Retinal pigment epithelial cell (primary cell): ENCODE measurements at regions not wholly inside any gene's neighbourhood (a gene's known extent, or its start where the extent isn't known, plus 50 kb on each side); places are given as distances from the start of the nearest gene placed in this dataset.
"Not testable (repeated sequence)": the region's sequence is repeated elsewhere in the genome, so short reads cannot be mapped to it uniquely, and the experiment has no call there.

Experiments used
- DNase-seq: peaks from one replicate; pipeline ENCODE4 v3.0.0-alpha.2; 2010; ENCODE audit warnings: low read depth
- H3K4me3 ChIP-seq: 2 replicates; pipeline ENCODE4 v1.5.1; 2011; ENCODE audit warnings: mild to moderate bottlenecking, low read length, control low read depth, moderate library complexity
- TF ChIP-seq, protein P1 (sequence below): conservative IDR thresholded peaks from 2 replicates; pipeline ENCODE4 v1.5.1; 2011; ENCODE audit warnings: low read depth, low read length, control low read depth, inconsistent platforms

DNA sequence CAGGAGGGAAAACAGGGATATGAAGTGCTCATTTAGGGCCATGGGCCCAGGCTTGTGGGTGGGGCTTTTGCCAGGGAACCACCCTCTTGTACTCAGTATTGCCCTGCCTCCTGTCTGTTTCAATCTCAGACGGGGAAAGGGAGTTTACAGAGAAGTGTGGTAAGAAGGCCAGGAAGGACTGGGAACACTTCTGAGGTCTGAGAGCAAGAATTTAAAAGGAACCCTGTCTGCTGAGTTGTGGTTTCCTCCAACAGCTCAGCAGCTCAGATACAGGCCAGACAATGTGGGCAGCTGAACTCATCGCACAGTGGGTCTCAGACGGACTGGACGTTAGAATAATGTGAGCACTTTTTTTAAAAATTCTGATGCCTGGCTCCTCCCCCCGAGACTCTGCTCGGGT lies 354.1 kb upstream of the ARID1B start:
- no peak overlapping the region for H3K4me3 ChIP-seq
- TF ChIP-seq, protein P1, sequence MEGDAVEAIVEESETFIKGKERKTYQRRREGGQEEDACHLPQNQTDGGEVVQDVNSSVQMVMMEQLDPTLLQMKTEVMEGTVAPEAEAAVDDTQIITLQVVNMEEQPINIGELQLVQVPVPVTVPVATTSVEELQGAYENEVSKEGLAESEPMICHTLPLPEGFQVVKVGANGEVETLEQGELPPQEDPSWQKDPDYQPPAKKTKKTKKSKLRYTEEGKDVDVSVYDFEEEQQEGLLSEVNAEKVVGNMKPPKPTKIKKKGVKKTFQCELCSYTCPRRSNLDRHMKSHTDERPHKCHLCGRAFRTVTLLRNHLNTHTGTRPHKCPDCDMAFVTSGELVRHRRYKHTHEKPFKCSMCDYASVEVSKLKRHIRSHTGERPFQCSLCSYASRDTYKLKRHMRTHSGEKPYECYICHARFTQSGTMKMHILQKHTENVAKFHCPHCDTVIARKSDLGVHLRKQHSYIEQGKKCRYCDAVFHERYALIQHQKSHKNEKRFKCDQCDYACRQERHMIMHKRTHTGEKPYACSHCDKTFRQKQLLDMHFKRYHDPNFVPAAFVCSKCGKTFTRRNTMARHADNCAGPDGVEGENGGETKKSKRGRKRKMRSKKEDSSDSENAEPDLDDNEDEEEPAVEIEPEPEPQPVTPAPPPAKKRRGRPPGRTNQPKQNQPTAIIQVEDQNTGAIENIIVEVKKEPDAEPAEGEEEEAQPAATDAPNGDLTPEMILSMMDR, result no peak
- no peak for DNase-seq

- TF ChIP-seq, protein P1, result no peak
- H3K4me3 ChIP-seq, result no peak overlapping the region
- no peak for DNase-seq
These were observed 355.2 kb upstream of the ARID1B start for GRCh38 chr6:156421933-156422332.

- H3K4me3 ChIP-seq, DNase-seq: not testable (repeated sequence)
These were observed 355.9 kb upstream of the ARID1B start for GRCh38 chr6:156421301-156421700.

GRCh38 chr6:156420172-156420993 lies 356.8 kb upstream of the ARID1B start:
- TF ChIP-seq, protein P1, result no peak
- no peak overlapping the region for H3K4me3 ChIP-seq
- no peak for DNase-seq

DNA sequence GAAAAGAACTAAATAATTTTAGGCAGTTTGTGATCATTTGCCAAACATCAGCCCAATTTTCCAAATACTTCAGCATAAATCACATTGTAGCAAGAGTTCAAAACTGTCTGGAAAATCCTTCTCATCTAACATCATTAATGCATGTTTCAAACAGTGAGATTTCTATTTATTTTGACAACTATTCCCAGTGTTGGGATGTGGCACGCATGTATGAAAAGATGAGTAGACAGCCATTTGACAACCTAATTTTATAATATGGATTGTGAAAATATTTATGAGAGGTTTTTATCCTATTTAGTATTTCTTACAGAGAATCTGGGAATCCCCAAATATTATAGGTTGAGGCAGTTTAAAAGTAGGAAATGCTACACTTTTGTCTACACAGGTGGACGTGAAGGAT lies 357.6 kb upstream of the ARID1B start:
- TF ChIP-seq, protein P1, result no peak
- no peak for DNase-seq
- no peak overlapping the region for H3K4me3 ChIP-seq

- H3K4me3 ChIP-seq, result no peak overlapping the region
- TF ChIP-seq, protein P1, result no peak
- DNase-seq, result no peak
These were observed 358.9 kb upstream of the ARID1B start for GRCh38 chr6:156418253-156418652.

DNA sequence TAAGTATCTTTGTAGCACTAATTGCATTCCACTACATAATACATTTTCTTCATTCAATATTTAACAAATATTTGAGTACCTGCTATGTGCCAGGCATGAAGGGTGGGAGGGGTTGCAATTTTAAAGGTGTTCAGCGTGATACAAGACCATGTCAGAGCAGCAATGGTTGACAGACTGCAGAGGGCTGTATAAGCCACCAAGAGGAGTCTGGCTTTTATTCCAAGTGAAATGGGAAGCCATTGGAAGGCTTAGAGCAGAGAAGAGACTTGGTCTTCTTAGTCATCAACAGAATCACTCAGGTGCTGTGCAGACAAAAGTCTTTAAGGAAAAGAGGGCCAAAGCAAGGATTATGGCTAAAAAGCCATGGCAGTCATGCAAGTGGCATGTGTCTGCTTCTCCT lies 360.8 kb upstream of the ARID1B start:
- no peak overlapping the region for H3K4me3 ChIP-seq
- TF ChIP-seq, protein P1, result no peak
- DNase-seq, result no peak
